ENCODE measurements at regions not wholly inside any gene's neighbourhood (a gene's known extent, or its start where the extent isn't known, plus 50 kb on each side); places are given as distances from the start of the nearest gene placed in this dataset.

DNA sequence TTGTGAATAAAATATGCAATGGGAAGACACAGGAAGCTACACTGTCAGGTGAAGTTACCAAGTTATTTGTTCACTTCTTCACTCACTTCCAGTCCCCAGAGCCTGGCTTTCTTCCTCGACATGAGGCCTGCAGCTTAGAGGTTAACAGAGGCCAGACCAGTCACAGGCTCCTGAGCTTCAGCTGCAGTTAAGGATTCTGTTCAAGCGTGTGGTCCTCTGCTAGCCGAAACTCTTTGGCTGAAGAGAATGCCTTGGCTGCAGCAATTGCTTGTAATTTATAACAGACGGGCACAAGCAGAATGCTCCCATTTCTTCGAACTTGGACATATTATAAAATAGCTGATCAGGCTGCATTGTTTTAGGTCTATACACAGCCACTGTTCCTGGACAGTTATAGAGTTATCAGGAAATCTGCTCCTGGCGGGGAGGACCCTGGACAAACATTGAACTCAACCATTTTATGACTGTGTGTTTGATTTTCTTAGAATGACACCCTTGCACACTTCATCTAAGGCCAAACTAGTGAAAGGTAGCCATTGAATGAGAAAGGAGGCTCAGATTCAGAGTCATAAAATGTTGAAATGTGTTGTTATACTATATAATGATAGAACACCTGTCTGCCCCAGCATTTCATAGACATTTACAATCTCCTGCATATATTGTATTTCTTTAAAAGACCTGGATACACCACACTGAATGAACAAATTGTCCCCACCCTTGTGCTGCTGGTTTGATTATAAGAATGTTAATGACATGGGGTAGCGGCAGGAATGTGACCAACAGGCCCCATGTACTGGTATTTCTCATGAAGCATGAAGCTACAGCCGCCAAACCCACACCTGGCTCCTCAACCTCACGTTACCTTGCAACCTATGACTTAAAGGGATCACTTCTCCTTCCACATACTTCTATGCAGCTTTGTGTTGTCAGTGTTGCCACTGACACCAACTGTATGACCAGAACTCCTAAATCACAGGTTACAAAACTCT, 153.6 kb downstream of the TDRD15 start:
- intact Hi-C loops (cut with DNase I) = no loop called here
- DNase-seq (ENCODE audit: low spot score) (no peak), ATAC-seq (peak; percentile 24)

DNA sequence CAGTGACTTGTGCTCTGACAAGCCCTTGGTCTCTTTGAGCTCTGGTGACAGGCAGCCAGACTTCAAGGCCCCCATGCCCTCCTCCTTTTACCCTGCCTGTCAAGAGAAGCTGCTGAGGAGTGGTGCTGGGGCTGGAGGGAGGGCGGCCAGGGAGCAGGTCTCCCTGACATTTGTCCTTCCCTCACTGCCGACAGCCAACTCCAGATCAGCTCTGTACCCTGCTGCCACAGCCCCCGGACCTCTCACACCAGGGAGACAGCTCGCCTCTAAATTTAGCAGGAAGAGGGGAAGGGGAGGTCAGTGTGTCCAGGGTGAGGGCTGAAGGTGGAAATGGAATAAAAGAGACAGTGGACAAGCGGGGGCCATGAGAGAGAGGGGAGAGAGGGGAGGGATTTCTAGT, 155.8 kb downstream of the TDRD15 start:
- DNase-seq (ENCODE audit: low spot score) = no peak

DNA sequence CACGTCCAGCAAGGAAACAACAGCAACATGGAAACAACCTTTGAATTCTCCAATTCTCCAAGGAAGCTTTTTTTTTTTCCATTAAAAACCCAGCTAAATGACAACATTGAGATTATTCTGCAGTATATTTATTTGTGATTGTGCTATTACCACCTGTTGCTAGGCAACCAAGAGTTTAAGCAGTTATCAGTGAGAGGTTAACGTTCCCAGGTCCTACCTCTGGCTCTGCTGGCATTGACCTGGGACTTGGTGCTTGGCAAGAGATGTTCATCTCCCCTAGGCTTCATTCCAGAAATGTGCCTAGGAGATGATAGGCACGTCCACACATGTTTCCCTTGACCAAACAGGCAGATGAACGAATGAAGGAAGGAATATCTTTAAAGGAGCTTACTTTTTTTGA, 157.0 kb downstream of the TDRD15 start:
- intact Hi-C loops (cut with DNase I) = no loop called here
- no peak for ATAC-seq
- DNase-seq (ENCODE audit: low spot score) = no peak

More for the DNA sequence above, 155.8 kb downstream of the TDRD15 start:
- no peak for ATAC-seq
- intact Hi-C loops (cut with DNase I) = no loop called here

DNA sequence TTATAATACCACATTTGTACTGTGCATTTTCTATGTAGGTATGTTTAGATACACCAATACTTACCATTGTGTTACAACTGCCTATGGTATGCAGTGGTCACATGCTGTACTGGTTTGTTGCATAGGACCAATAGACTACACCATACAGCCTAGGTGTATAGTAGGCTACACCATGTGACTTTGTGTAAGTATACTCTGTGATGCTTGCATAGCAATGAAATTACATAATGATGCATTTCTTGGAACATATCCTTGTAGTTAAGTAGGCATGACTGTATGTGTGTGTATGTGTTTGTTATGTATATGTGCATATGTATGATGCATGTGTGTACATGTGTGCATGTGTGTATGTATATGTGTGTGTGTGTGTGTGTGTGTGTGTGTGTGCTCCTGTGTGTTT, 157.6 kb downstream of the TDRD15 start:
- ATAC-seq (no peak), DNase-seq (ENCODE audit: low spot score) (no peak)
- intact Hi-C loops (cut with DNase I) = no loop called here

DNA sequence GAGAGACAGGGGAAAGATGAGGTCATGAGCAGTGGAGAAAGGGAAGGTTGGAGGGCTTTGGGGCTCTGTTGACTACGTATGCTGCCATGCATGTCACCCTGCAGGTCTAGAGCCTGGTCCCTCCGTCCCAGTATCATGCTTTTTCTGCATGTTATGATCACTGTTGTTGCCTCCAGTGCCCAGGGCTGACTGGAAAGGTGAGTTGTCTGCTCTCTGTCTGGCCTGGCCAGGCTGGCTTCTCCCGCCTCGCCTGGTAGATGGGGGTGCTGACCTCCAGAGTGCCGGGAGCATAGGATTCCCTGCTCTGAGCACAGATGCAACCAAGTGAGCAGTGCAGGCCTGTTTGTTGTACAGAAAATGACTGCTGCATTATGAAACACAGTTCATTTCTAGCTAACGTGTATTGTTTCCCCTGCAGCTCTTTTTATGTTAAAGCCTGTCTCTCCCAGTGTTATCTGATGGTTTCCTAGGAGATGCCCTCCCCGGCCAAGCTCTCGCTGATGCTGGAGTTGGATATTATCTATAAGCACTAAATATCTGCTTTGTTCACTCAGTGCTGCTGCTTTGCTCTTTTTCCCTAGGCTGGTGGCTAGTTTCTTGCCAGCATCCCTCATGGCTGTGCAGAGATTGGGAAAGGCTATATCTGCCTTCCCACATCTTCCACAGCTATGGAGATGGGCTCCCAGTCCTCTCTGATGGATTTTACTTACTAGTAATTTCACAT, 158.2 kb downstream of the TDRD15 start:
- DNase-seq (ENCODE audit: low spot score) (no peak), ATAC-seq (no peak)
- intact Hi-C loops (cut with DNase I) = no loop called here

DNA sequence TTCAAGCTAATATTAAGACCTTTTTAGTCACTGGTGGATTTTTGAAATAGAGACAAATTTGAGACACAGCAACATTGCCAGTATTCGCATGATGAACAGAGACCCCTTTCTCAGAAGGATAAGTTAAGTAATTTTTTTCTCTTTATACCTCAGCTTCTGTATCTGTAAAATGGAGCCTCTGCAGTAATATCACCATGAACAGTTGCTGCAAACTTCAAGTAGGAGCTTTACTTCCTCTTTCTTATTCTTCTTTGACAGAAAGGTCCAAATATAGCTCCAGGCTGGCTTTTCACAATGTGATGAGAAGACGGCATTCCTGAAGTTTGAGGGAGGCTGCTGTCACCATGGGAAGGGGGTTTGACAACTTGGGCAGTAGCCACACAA, 158.7 kb downstream of the TDRD15 start:
- ATAC-seq = no peak
- DNase-seq (ENCODE audit: low spot score) = no peak
- intact Hi-C loops (cut with DNase I) = no loop called here

DNA sequence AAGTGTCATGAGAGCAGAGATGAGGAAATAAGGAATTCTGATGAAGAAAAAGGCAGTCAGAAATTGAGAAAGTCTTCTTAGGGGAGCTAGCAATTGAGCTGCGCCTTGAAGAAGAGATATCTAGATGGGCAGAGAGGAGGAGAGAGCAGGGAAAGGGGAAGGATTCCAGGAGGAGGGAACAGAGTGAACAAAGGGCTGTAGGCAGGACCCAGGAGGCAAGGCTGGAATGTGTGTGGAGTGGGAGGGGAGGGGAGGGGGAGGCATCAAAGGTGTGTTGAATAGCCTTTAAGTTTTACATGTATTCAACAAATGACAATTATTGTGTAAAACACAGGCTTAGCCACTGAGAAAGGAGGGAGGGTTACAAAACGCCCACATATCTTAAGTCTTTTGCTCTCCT, 164.5 kb downstream of the TDRD15 start:
- DNase-seq (ENCODE audit: low spot score) = no peak
- intact Hi-C loops (cut with DNase I) = no loop called here
- no peak for ATAC-seq

DNA sequence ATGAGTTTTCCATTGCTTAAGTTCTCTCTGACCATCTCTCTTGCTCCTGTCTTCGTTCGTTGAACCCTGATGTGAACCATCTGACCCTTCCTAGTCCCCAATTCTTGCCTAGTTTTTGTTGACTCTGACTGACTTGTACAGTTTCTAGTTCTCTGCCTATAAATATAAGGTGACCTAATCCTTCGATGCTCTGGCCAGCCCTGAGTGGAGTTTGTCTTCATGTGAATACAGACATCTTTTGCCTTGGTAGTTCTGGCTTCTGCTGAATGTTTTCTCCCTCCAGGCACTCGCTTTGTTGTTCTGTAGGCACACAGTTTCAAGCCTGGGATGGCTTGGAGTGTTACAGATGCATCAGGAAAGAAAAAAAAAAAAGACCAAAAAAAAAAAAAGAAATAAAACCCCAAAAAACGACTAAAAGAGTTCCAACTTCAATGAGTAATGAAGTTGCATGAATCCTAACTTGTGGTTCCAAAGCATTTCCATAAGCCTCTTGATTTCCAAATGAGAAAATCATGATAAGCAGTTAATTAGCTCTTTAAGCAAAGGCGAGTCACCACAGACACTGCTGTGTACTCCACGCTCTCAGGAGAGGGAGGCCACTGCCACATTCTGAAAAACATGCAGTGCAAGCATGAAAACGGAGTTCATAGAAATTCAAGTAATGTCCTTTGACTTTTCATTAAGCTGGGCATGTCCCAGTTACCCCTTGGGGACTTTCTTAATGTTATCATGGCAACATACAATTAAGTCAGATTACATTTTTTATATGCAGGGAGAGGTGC, 165.2 kb downstream of the TDRD15 start:
- DNase-seq (ENCODE audit: low spot score) (no peak), ATAC-seq (no peak)
- intact Hi-C loops (cut with DNase I) = no loop called here

DNA sequence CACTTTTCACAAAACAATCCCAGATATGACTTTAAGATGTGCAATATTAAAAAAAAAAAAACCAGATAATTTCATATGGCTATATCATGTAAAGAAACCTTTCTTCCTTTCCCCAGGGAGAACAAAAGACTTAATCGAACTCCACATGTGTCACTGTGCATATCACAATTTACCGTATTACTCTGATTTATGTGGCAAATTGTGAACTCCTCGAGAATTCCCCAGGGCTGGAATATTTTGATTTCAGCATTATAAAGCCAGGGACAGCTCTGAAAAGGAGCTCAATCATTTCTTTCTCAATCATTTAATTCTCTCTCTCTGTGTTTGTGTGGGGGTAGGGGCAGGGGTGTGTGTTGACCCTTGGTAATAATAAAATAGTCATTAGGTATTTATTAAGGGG, 165.8 kb downstream of the TDRD15 start:
- intact Hi-C loops (cut with DNase I) = no loop called here
- DNase-seq (ENCODE audit: low spot score) = no peak
- ATAC-seq = no peak

DNA sequence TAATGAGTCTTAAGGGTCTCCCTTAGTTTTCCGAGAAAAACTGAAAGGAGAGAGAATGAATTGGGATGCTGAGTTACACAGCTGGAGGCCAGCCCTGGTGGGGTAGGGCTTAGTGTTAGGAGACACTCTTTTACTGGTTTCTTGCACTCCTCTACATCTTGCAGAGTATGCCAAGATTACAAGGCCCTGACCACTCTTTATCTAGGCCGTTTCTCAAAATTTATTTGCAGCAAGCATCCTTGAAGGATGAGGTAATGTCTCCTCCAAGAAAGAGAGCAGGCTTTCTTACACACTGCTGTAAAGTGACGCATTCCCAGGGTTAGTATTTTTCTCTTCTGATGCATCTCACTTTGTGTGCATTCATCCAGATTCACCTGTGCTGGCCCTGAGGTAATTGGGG, 166.2 kb downstream of the TDRD15 start:
- intact Hi-C loops (cut with DNase I) = no loop called here
- ATAC-seq (no peak), DNase-seq (ENCODE audit: low spot score) (no peak)

DNA sequence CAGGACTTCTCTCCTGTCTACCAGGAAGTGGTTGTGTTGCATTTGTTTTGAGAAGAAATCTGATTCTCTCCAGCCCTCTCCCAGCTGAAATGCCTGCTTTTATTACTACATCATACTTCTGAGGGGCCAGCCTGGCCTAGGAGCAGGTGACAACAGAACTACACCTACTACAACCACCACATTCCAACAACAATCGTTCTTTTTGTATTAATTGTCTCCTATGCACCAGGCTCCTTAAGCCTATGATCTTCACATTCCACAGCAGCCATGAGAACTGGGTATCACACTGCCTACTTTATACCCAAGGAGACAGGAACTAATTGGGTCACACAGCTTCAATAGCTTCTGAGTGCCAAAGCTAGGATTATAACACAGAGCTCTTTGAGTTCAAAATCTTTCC, 167.7 kb downstream of the TDRD15 start:
- ATAC-seq (no peak), DNase-seq (ENCODE audit: low spot score) (no peak)
- intact Hi-C loops (cut with DNase I) = no loop called here

DNA sequence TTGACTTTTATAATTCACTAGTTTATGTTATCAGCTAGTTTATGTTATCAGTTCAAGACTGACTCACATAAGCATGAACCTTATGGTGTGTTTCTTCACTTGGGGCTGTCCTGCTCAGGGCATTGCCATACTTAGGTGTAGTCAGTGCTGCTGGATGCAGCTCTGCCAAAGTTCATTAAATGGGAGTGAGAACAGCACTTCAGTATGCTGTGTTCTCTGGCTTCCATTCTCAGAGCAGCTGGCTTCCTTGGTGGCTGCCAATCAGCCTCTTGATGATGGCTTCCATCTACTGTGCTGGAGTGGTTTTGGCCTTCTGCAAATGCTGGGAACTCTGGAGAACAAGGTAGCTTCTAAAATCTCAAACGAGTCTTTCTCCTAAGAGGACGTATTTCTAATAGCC, 170.7 kb downstream of the TDRD15 start:
- ATAC-seq = no peak

DNA sequence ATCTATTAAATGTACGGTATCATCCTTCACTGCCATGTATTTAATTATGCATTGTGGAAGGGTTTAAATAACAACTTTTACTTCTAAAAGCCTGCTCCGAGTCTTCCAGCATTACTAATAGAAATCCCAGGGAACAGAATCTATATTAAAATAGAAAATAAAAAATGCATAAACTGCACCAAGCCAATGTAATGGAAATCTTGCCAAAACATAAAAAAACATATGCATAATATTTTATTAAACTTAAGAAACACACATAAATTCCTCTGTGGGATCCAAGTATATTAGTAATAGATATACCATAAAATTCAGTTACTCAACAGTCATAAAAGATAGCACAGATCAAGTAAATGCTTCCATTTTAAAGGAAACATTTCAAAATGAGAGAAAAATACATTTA, 175.6 kb downstream of the TDRD15 start:
- DNase-seq (ENCODE audit: low spot score) (no peak), ATAC-seq (no peak)
- intact Hi-C loops (cut with DNase I) = no loop called here

More for the DNA sequence above, 170.7 kb downstream of the TDRD15 start:
- intact Hi-C loops (cut with DNase I) = no loop called here
- no peak for DNase-seq (ENCODE audit: low spot score)

DNA sequence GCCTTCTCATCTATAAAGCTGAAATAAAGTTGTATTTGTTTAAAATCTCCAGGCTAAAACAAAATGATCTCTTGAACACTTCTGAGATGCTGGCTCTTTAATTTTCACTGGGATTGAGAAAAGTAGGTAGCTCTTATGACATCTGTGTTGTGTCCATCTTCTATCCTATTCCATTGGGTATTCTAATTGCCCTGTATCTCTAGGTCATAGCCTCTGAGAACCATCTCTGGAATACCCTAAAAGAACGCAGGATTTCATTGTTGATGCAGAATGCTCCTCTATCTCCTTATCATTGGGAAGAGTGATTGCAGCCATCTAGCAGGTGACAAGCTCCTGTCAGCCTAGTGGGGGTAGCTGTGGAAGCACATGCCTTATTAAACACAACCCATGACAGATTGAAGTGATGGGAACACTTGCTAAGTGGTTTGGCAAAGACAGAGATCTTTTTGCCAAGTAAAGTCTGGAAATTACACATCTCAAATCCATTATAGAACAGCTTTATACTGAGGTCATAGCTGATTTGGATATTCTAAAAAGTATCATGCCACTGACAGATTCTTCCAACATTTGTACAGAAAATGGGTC, 178.2 kb downstream of the TDRD15 start:
- ATAC-seq (no peak), DNase-seq (ENCODE audit: low spot score) (no peak)
- intact Hi-C loops (cut with DNase I) = no loop called here

DNA sequence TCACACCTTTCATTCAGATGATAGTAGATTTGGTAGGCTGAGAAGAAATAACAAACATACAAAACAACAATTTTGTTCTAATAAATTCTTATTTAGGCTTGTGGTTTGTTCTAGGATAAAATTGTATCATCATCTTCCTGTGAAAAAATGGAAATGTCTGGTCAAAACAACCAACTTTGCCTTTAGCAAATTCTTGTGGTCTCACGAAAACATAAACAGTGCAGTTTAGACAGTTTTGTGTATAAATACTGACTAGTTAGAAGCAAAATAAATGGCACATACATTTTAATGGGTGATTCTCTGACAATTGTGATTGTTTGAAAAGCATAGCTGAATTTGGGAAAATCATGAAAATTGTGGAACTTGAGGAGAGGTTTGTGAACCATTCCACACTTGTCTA, 180.1 kb downstream of the TDRD15 start:
- ATAC-seq (no peak), DNase-seq (ENCODE audit: low spot score) (no peak)
- intact Hi-C loops (cut with DNase I) = no loop called here

DNA sequence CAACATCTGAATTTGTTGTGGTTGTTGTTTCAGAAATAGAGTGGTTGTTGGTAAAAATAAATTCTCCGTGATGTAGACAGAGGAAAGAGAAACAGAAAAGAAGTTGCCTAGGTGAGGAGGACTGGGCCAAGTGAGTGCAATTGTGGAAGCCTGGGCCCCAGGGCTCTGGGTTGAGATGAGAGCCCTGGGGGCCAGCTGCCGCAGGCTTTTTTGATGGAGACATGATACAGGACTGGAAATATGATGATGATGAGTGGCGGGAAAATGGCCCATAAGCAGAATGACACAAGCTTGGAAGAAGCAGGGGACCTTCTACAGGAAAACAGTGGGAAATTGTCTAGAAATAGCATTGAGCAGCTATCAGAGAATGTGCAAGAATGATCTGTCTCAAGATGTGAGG, 181.8 kb downstream of the TDRD15 start:
- no peak for DNase-seq (ENCODE audit: low spot score)
- intact Hi-C loops (cut with DNase I) = no loop called here
- no peak for ATAC-seq

DNA sequence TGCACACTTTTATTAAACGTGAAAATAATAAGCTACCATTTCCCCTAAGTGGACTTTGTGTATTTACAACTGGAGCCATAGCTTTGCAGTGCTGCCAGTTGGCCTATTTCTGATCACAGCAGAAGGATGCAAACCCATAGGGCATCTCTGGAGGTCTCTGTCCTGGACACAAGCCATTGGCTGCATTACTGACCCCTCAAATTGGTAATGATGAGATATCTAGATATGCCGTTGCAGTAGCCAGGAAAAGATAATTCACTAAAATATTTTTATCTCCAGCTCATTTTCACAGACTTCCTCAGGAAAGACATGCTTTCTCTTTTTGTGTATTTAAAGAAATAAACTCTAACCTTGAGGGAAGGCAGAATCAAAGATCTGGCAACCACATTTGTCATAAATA, 182.5 kb downstream of the TDRD15 start:
- DNase-seq (ENCODE audit: low spot score) = no peak
- intact Hi-C loops (cut with DNase I) = no loop called here
- ATAC-seq = no peak

DNA sequence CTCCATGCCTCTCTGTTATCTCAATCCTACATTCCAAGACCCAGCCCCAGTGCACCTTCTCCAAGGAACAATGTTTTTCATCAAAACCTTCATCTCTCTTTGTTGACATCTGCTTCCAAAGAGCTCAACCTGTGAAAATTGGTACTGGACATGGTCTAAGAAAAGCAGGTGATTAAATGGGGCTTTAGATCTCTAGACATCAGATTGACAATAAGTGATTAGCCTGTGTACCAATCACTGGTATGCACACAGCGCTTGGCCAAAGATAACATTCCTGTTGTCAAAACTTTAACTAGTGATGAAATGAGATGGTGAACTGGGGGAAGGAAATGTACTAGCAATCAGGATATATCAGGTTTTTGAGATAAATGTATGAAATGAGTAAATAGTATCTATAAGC, 183.3 kb downstream of the TDRD15 start:
- ATAC-seq (no peak), DNase-seq (ENCODE audit: low spot score) (no peak)
- intact Hi-C loops (cut with DNase I) = no loop called here

DNA sequence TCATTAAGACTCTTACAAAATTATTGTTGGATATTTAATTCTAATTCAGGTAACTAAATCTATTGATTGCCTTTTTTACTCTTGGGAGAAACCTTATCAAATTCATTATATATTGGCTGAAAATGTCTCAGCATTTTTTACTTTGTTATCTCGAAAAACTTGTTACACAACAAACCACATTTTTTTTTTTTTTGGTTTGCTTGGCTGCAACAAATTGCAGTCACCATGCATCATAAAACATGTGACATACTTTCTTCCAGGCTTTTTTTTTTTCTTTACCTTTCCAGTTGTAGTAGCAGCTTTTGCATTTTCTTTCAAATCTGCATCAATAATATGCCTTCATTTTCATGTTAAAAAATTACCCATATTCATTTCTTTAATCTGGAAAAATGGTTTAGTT, 186.7 kb downstream of the TDRD15 start:
- DNase-seq (ENCODE audit: low spot score) (no peak), ATAC-seq (no peak)
- intact Hi-C loops (cut with DNase I) = no loop called here

Data from sciatic nerve (tissue), 2 donors.